Muscle of back (tissue), 3 donors: ENCODE measurements at regions not wholly inside any gene's neighbourhood (a gene's known extent, or its start where the extent isn't known, plus 50 kb on each side); places are given as distances from the start of the nearest gene placed in this dataset.

Experiments
- DNase-seq, 3 donors: peaks; one replicate each; pipeline versions ENCODE4 v3.0.0 to v3.0.0-alpha.2; 2013

- DNase-seq: no peak
Measured at GRCh38 chr13:105232006-105232405, 1303.5 kb downstream of the EFNB2 start.

GRCh38 chr13:105231579-105231978 lies 1303.9 kb downstream of the EFNB2 start:
- DNase-seq: no peak

GRCh38 chr13:105220881-105221280 lies 1314.6 kb downstream of the EFNB2 start:
- DNase-seq: no peak

GRCh38 chr13:105220063-105220462 lies 1315.4 kb downstream of the EFNB2 start:
- peak in 2 of 3 donors; percentile 7 to 33 for DNase-seq

GRCh38 chr13:105219651-105220050 lies 1315.8 kb downstream of the EFNB2 start:
- peak; percentile 15 to 43 (median 36) for DNase-seq

GRCh38 chr13:105213512-105213911 lies 1322.0 kb downstream of the EFNB2 start:
- DNase-seq: no peak

- DNase-seq: peak in 2 of 3 donors; percentile 18 to 48
Measured at GRCh38 chr13:105207572-105208293, 1327.7 kb downstream of the EFNB2 start.

GRCh38 chr13:105202354-105202753 lies 1333.1 kb downstream of the EFNB2 start:
- DNase-seq: peak; percentile 30 to 58 (median 38)

GRCh38 chr13:105201351-105201750 lies 1334.1 kb downstream of the EFNB2 start:
- peak in 2 of 3 donors; percentile 19 to 67 for DNase-seq

- DNase-seq: peak in 2 of 3 donors; percentile 16 to 35
Measured at GRCh38 chr13:105200181-105200580, 1335.3 kb downstream of the EFNB2 start.

- DNase-seq: no peak
Measured at GRCh38 chr13:105196052-105196451, 1339.4 kb downstream of the EFNB2 start.

- no peak for DNase-seq
Measured at GRCh38 chr13:105193026-105193425, 1342.4 kb downstream of the EFNB2 start.

GRCh38 chr13:105184201-105184600 lies 1351.3 kb downstream of the EFNB2 start:
- no peak for DNase-seq

GRCh38 chr13:105177265-105177900 lies 1358.1 kb downstream of the EFNB2 start:
- DNase-seq: no peak

GRCh38 chr13:105170438-105170837 lies 1365.0 kb downstream of the EFNB2 start:
- no peak for DNase-seq

- DNase-seq: no peak
Measured at GRCh38 chr13:105168295-105168694, 1367.2 kb downstream of the EFNB2 start.

- no peak for DNase-seq
Measured at GRCh38 chr13:105167385-105167784, 1368.1 kb downstream of the EFNB2 start.

- DNase-seq: no peak
Measured at GRCh38 chr13:105165449-105166125, 1369.9 kb downstream of the EFNB2 start.

- DNase-seq: no peak
Measured at GRCh38 chr13:105159841-105160240, 1375.6 kb downstream of the EFNB2 start.

- no peak for DNase-seq
Measured at GRCh38 chr13:105153611-105154010, 1381.9 kb downstream of the EFNB2 start.

GRCh38 chr13:105151639-105152038 lies 1383.8 kb downstream of the EFNB2 start:
- no peak for DNase-seq

GRCh38 chr13:105147461-105147860 lies 1388.0 kb downstream of the EFNB2 start:
- DNase-seq: peak in 1 of 3 donors; percentile 8

GRCh38 chr13:105144936-105145335 lies 1390.5 kb downstream of the EFNB2 start:
- no peak for DNase-seq
